OCI-LY1 (cell line): ENCODE measurements at regions not wholly inside any gene's neighbourhood (a gene's known extent, or its start where the extent isn't known, plus 50 kb on each side); places are given as distances from the start of the nearest gene placed in this dataset.

Source experiments
- CTCF ChIP-seq: fragments of 200-600 bp; sonication (generic), shearing (Covaris generic); IDR thresholded peaks from 2 replicates; pipeline ENCODE4 v1.5.1; 2017; ENCODE audit warnings: mild to moderate bottlenecking, antibody characterized with exemption, low read length, moderate library complexity, mixed read lengths
- EZH2 ChIP-seq: fragments of 200-600 bp; sonication (generic), shearing (Covaris generic); IDR thresholded peaks from 2 replicates; pipeline ENCODE4 v1.8.0; 2017; ENCODE audit warnings: borderline replicate concordance, mixed run types, mild to moderate bottlenecking, antibody characterized with exemption, low read length, moderate library complexity, mixed read lengths

- TF ChIP-seq EZH2 = no peak
- TF ChIP-seq CTCF = no peak
Observed at GRCh38 chr3:72185549-72186399, 400.8 kb upstream of the PROK2 start.
